ENCODE measurements at regions not wholly inside any gene's neighbourhood (a gene's known extent, or its start where the extent isn't known, plus 50 kb on each side); places are given as distances from the start of the nearest gene placed in this dataset.

GRCh38 chr1:22233222-22233621, 90.3 kb upstream of the WNT4 start:
- no peaks in the 10 kb centered on the region for H3K36me3 ChIP-seq (replicated peaks in 1 of 2; ENCODE audit: control insufficient read depth in 1 of 2, insufficient read depth in 2 of 2, low read length in 2 of 2)
- H2AFZ ChIP-seq (ENCODE audit: insufficient read depth, low read depth, low read length, poor library complexity, severe bottlenecking): no peak overlapping the region
- Mint-ChIP-seq H3K4me3 (no peak overlapping the region), H3K27me3 (ENCODE audit: low read depth in 3 of 3) (peaks cover 10 to 13% (median 11%) of the 10 kb centered on the region in 3 donors), H3K9me3 (peaks cover 0 to 2% (median 0%) of the 10 kb centered on the region in 7 donors), H3K27ac (no peak overlapping the region), H3K4me1 (no peaks in the 10 kb centered on the region), H3K36me3 (no peaks in the 10 kb centered on the region)
- no peak for TF ChIP-seq CTCF (IDR thresholded peaks at IDR 0.05)
- no peak overlapping the region for H3K4me2 ChIP-seq (replicated peaks; ENCODE audit: extremely low read depth, low read length, poor library complexity, severe bottlenecking)
- no peaks in the 10 kb centered on the region for H3K79me2 ChIP-seq (ENCODE audit: insufficient read depth, low read length)
- H3K4me3 ChIP-seq (replicated peaks in 1 of 3; ENCODE audit: low read depth in 2 of 3, low read length in 3 of 3): no peak overlapping the region
- no peaks in the 10 kb centered on the region for H3K4me1 ChIP-seq (ENCODE audit: control insufficient read depth in 1 of 2, insufficient read depth in 2 of 2, low read length in 2 of 2)
- H3K9me3 ChIP-seq (replicated peaks in 1 of 2; ENCODE audit: control insufficient read depth in 1 of 2, insufficient read depth in 1 of 2, low read length in 2 of 2): no peaks in the 10 kb centered on the region
- H4K20me1 ChIP-seq (ENCODE audit: insufficient read depth, low read length): no peaks in the 10 kb centered on the region
- 96% methylated on average over 5 of the region's 5 CpGs for WGBS (ENCODE audit: insufficient coverage)
- intact Hi-C loops (cut with micrococcal nuclease): no loop called here
- DNase-seq: no peak
- H3K27me3 ChIP-seq (ENCODE audit: control insufficient read depth in 2 of 2, insufficient read depth in 2 of 2, low read length in 2 of 2): peaks cover 0 to 6% of the 10 kb centered on the region in 2 donors
- H3K9ac ChIP-seq (ENCODE audit: insufficient read depth, low read length, poor library complexity, severe bottlenecking): no peak overlapping the region
- H3K27ac ChIP-seq (ENCODE audit: low read depth in 1 of 2, low read length in 2 of 2): no peak overlapping the region

- Histone ChIP-seq H3K36me3 (replicated peaks in 1 of 2; ENCODE audit: control insufficient read depth in 1 of 2, insufficient read depth in 2 of 2, low read length in 2 of 2) (no peaks in the 10 kb centered on the region), H3K4me1 (ENCODE audit: control insufficient read depth in 1 of 2, insufficient read depth in 2 of 2, low read length in 2 of 2) (no peaks in the 10 kb centered on the region), H3K4me2 (replicated peaks; ENCODE audit: extremely low read depth, low read length, poor library complexity, severe bottlenecking) (no peak overlapping the region), H3K27me3 (ENCODE audit: control insufficient read depth in 2 of 2, insufficient read depth in 2 of 2, low read length in 2 of 2) (peaks cover 0 to 6% of the 10 kb centered on the region in 2 donors), H4K20me1 (ENCODE audit: insufficient read depth, low read length) (no peaks in the 10 kb centered on the region), H3K9ac (ENCODE audit: insufficient read depth, low read length, poor library complexity, severe bottlenecking) (no peak overlapping the region), H3K9me3 (replicated peaks in 1 of 2; ENCODE audit: control insufficient read depth in 1 of 2, insufficient read depth in 1 of 2, low read length in 2 of 2) (no peaks in the 10 kb centered on the region), H2AFZ (ENCODE audit: insufficient read depth, low read depth, low read length, poor library complexity, severe bottlenecking) (no peak overlapping the region), H3K79me2 (ENCODE audit: insufficient read depth, low read length) (no peaks in the 10 kb centered on the region), H3K27ac (ENCODE audit: low read depth in 1 of 2, low read length in 2 of 2) (no peak overlapping the region), H3K4me3 (replicated peaks in 1 of 3; ENCODE audit: low read depth in 2 of 3, low read length in 3 of 3) (no peak overlapping the region)
- Mint-ChIP-seq H3K27ac (no peak overlapping the region), H3K9me3 (peaks cover 0 to 2% (median 0%) of the 10 kb centered on the region in 7 donors), H3K36me3 (no peaks in the 10 kb centered on the region), H3K4me1 (no peaks in the 10 kb centered on the region), H3K4me3 (no peak overlapping the region), H3K27me3 (ENCODE audit: low read depth in 3 of 3) (peaks cover 7 to 11% (median 10%) of the 10 kb centered on the region in 3 donors)
- WGBS (ENCODE audit: insufficient coverage): 54% methylated on average over 3 of the region's 4 CpGs
- intact Hi-C loops (cut with micrococcal nuclease): no loop called here
- no peak for TF ChIP-seq CTCF (IDR thresholded peaks at IDR 0.05)
- DNase-seq: no peak
These were observed 91.7 kb upstream of the WNT4 start for GRCh38 chr1:22234476-22235030.

Data from CD14-positive monocyte (primary cell).